Left ventricle myocardium inferior (tissue), 1 donor: ENCODE measurements at regions not wholly inside any gene's neighbourhood (a gene's known extent, or its start where the extent isn't known, plus 50 kb on each side); places are given as distances from the start of the nearest gene placed in this dataset.

Experiments
- DNase-seq: peaks from one replicate; pipeline ENCODE4 v3.0.0-alpha.2; 2020
- H3K27ac ChIP-seq: fragments of 200-600 bp; replicated peaks from 2 replicates; pipeline ENCODE4 v1.8.0; 2021
- H3K27me3 ChIP-seq: fragments of 200-600 bp; 2 replicates; pipeline ENCODE4 v1.8.0; 2021; ENCODE audit warnings: low read depth
- H3K36me3 ChIP-seq: fragments of 200-600 bp; 2 replicates; pipeline ENCODE4 v1.8.0; 2021
- H3K4me1 ChIP-seq: fragments of 200-600 bp; 2 replicates; pipeline ENCODE4 v1.8.0; 2021
- H3K4me3 ChIP-seq: fragments of 200-600 bp; 2 replicates; pipeline ENCODE4 v1.8.0; 2021; ENCODE audit warnings: mild to moderate bottlenecking, moderate library complexity
- H3K9me3 ChIP-seq: fragments of 200-600 bp; replicated peaks from 2 replicates; pipeline ENCODE4 v1.8.0; 2021
- intact Hi-C: fragments of 100-400 bp; cut with micrococcal nuclease; formaldehyde crosslinking; loops from one replicate; pipeline ENCODE4 v1.11.0; 2022
- TF ChIP-seq, protein P1 (sequence below): fragments of 200-600 bp; IDR thresholded peaks from 2 replicates; pipeline ENCODE4 v1.8.0; 2021; ENCODE audit warnings: antibody characterized with exemption, mild to moderate bottlenecking, borderline replicate concordance
- donor health status: DM: no; HTN: yes; CAD: no; lungs with severe emphysema.

DNA sequence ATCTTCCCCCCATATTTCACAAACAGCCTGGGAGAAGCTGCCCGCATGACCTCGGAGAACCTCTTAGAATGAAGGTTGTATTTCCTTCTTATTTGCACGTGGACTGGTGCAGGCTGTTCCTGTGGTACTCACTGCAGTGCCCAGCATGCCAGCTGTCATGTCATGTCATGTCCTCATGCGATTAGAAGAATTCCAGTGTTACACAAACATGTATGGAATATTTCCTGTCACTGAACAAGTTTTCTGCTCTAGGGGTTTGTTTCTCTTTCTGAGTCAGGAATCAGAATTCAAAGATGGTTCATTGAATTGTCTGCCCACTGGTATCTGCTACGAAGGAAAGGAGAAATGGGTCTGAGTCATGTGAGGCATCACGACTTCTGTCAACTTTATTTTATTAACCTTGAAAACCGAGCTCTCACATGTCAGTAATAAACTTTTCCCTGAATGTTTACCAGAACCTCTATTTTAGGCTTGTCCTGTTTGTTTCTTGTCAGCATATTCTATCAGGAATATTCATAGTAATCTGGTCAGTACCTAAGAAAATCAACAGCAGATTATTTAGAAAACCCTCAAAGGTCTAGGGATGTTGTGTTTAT is 415.6 kb downstream of the GADD45G start:
- Histone ChIP-seq H3K4me3 (no peak overlapping the region), H3K27ac (no peak overlapping the region), H3K36me3 (no peaks in the 10 kb centered on the region), H3K4me1 (peaks cover 5% of the 10 kb centered on the region), H3K27me3 (no peaks in the 10 kb centered on the region), H3K9me3 (peaks cover 6% of the 10 kb centered on the region)
- TF ChIP-seq, protein P1, sequence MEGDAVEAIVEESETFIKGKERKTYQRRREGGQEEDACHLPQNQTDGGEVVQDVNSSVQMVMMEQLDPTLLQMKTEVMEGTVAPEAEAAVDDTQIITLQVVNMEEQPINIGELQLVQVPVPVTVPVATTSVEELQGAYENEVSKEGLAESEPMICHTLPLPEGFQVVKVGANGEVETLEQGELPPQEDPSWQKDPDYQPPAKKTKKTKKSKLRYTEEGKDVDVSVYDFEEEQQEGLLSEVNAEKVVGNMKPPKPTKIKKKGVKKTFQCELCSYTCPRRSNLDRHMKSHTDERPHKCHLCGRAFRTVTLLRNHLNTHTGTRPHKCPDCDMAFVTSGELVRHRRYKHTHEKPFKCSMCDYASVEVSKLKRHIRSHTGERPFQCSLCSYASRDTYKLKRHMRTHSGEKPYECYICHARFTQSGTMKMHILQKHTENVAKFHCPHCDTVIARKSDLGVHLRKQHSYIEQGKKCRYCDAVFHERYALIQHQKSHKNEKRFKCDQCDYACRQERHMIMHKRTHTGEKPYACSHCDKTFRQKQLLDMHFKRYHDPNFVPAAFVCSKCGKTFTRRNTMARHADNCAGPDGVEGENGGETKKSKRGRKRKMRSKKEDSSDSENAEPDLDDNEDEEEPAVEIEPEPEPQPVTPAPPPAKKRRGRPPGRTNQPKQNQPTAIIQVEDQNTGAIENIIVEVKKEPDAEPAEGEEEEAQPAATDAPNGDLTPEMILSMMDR = no peak
- intact Hi-C loops = no loop called here
- DNase-seq = no peak

DNA sequence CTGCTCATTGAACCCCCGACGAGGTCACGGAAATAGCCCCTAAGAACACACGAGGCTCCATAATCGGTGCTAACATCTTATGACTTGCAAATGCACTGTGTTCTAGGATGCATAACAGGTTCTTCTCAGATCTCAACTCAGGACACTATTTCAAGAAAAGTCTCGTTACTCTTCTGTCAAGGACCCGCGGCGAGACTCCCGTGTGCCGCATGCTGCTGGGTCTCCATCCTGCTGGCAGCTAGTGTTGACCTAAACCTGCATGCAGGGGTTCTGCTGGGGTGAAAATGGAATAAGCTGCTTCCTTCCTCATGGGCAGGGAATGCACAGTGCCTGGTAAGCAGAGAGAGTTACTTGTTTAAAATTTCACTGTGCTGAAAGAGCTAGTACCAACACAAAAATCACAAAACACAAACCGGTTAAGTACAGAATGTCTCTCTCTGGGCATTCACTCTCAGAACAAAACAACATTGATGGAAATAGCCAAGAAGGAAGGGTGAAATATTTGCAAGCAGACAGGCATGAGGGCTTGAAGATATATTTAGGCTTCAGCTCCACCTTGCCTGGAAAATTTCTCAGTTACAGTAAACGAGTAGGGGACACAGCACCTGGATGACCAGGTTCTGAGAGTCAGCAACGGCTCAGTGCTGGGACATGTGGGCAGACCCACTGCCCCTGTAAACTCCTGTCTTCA is 416.5 kb downstream of the GADD45G start:
- Histone ChIP-seq H3K9me3 (peaks cover 6% of the 10 kb centered on the region), H3K4me1 (peaks cover 5% of the 10 kb centered on the region), H3K4me3 (no peak overlapping the region), H3K36me3 (no peaks in the 10 kb centered on the region), H3K27ac (no peak overlapping the region), H3K27me3 (no peaks in the 10 kb centered on the region)
- no peak for DNase-seq
- TF ChIP-seq, protein P1 = no peak
- intact Hi-C loops = no loop called here

DNA sequence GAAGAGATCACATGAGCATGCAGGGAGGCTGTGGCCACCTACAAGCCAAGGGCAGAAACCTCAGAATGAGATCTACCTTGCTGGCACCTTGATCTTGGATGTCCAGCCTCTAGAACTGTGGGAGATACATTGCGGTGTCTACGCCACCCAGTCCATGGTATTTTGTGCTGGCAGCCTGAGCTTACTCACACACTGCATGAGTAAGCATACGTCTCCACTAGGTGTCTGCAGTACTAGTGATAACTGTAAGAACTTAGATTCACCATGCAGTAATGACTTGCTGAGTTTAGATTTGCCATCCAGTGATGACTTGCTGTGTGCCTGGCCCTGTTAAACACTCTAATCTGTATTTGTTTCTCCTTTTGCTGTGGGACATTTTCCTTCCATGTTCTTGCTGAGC is 417.7 kb downstream of the GADD45G start:
- Histone ChIP-seq H3K4me1 (peaks cover 5% of the 10 kb centered on the region), H3K27me3 (no peaks in the 10 kb centered on the region), H3K4me3 (no peak overlapping the region), H3K36me3 (no peaks in the 10 kb centered on the region), H3K27ac (no peak overlapping the region), H3K9me3 (peaks cover 6% of the 10 kb centered on the region)
- TF ChIP-seq, protein P1 = no peak
- DNase-seq = no peak
- intact Hi-C loops = no loop called here

DNA sequence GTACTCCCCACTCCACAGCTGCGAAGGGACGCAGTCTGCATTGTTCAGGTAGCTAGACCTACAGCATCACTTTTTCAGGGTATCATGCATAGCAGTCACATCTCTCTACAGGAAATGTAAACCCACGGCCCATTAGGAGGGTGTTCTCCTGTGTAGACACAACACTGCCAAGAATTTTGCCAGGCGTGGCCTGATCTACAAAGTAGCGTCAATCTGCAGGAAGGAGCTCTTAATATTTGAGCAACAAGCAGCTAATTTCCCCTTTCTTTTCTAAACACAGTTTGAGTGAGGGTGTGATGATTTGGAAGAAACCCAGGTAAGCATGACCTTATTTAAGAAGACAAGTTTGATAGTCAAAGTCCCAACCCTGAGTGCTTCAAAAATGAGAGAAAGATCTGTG is 419.0 kb downstream of the GADD45G start:
- Histone ChIP-seq H3K4me1 (peaks cover 5% of the 10 kb centered on the region), H3K36me3 (no peaks in the 10 kb centered on the region), H3K9me3 (peaks cover 6% of the 10 kb centered on the region), H3K27me3 (no peaks in the 10 kb centered on the region), H3K4me3 (no peak overlapping the region), H3K27ac (no peak overlapping the region)
- DNase-seq = no peak
- intact Hi-C loops = no loop called here
- TF ChIP-seq, protein P1 = no peak

DNA sequence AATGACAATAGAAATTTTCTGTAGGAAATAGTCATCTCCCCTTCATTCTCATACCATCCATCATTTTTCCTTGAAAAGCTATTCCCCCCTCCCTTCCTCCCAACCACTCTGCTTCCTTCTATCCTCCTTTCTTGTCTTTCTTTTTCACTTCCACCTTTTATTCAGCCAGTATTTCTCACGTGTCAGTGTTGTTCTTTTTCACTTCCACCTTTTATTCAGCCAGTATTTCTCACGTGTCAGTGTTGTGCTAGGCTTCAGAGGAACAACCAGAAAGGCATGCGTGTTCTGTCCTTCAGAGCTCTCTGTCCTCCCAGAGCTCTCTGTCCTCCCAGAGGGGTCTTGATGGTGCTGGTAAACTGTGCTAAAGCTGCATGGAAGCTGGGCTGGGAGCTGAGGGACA is 419.6 kb downstream of the GADD45G start:
- TF ChIP-seq, protein P1 = no peak
- H3K4me1 ChIP-seq = peaks cover 5% of the 10 kb centered on the region
- H3K27me3 ChIP-seq = no peaks in the 10 kb centered on the region
- peaks cover 6% of the 10 kb centered on the region for H3K9me3 ChIP-seq
- H3K36me3 ChIP-seq = no peaks in the 10 kb centered on the region
- H3K4me3 ChIP-seq = no peak overlapping the region
- intact Hi-C loops = no loop called here
- DNase-seq = no peak
- no peak overlapping the region for H3K27ac ChIP-seq
